CD14-positive monocyte (primary cell): ENCODE measurements at regions not wholly inside any gene's neighbourhood (a gene's known extent, or its start where the extent isn't known, plus 50 kb on each side); places are given as distances from the start of the nearest gene placed in this dataset.

ENCODE experiments used
- DNase-seq, 3 donors: peaks; one replicate each; pipeline ENCODE4 v3.0.0-alpha.2; 2011 to 2022
- H2AFZ ChIP-seq: 2 replicates; pipeline ENCODE4 v1.6.0; 2012; ENCODE audit warnings: mild to moderate bottlenecking, low read depth, low read length, inconsistent platforms; ENCODE audit not compliant: insufficient read depth, poor library complexity, severe bottlenecking
- H3K27ac ChIP-seq, 2 donors: 1 replicate in 1 of 2; 2 replicates in 1 of 2; pipeline ENCODE4 v1.5.1; 2012 to 2013; ENCODE audit warnings: low read length in 2 of 2, control low read depth in 1 of 2, inconsistent platforms in 1 of 2, low read depth in 1 of 2, mild to moderate bottlenecking in 1 of 2
- H3K27me3 ChIP-seq, 2 donors: one replicate each; pipeline versions ENCODE4 v1.6.0 to v1.6.1; 2011 to 2013; ENCODE audit warnings: low read length in 2 of 2; ENCODE audit not compliant: control insufficient read depth in 2 of 2, insufficient read depth in 2 of 2
- H3K36me3 ChIP-seq, 2 donors: replicated peaks in 1 of 2; 1 replicate in 1 of 2; 2 replicates in 1 of 2; pipeline versions ENCODE4 v1.5.1 to v1.6.1; 2012 to 2013; ENCODE audit warnings: low read length in 2 of 2, control low read depth in 1 of 2, inconsistent platforms in 1 of 2, mild to moderate bottlenecking in 1 of 2; ENCODE audit not compliant: insufficient read depth in 2 of 2, control insufficient read depth in 1 of 2
- H3K4me1 ChIP-seq, 2 donors: 1 replicate in 1 of 2; 2 replicates in 1 of 2; pipeline versions ENCODE4 v1.5.1 to v1.6.1; 2012 to 2013; ENCODE audit warnings: low read length in 2 of 2, control low read depth in 1 of 2, inconsistent platforms in 1 of 2, mild to moderate bottlenecking in 1 of 2, moderate library complexity in 1 of 2; ENCODE audit not compliant: insufficient read depth in 2 of 2, control insufficient read depth in 1 of 2
- H3K4me2 ChIP-seq: replicated peaks from 2 replicates; pipeline ENCODE3; 2012; ENCODE audit warnings: low read length, moderate library complexity, mild to moderate bottlenecking; ENCODE audit not compliant: poor library complexity, severe bottlenecking; ENCODE audit errors: extremely low read depth
- H3K4me3 ChIP-seq, 3 experiments: fragments of 200-600 bp in 1 of 3; sonication (generic) in 1 of 3; replicated peaks in 1 of 3; 1 replicate in 2 of 3; 2 replicates in 1 of 3; pipeline ENCODE4 v1.5.1; 2011 to 2013; ENCODE audit warnings: low read length in 3 of 3, mild to moderate bottlenecking in 3 of 3, control low read depth in 2 of 3, low read depth in 2 of 3, inconsistent platforms in 1 of 3, moderate library complexity in 1 of 3
- H3K79me2 ChIP-seq: 2 replicates; pipeline ENCODE4 v1.6.0; 2012; ENCODE audit warnings: mild to moderate bottlenecking, control low read depth, inconsistent platforms, low read length, moderate library complexity; ENCODE audit not compliant: insufficient read depth
- H3K9ac ChIP-seq: 2 replicates; pipeline ENCODE4 v1.6.0; 2017; ENCODE audit warnings: low read length, mild to moderate bottlenecking; ENCODE audit not compliant: insufficient read depth, poor library complexity, severe bottlenecking
- H3K9me3 ChIP-seq, 2 donors: replicated peaks in 1 of 2; 1 replicate in 1 of 2; 2 replicates in 1 of 2; pipeline versions ENCODE4 v1.5.1 to v1.6.1; 2012 to 2013; ENCODE audit warnings: low read length in 2 of 2, control low read depth in 1 of 2; ENCODE audit not compliant: control insufficient read depth in 1 of 2, insufficient read depth in 1 of 2
- H4K20me1 ChIP-seq: 2 replicates; pipeline ENCODE4 v1.6.0; 2012; ENCODE audit warnings: mild to moderate bottlenecking, low read length, control low read depth, moderate library complexity; ENCODE audit not compliant: insufficient read depth
- H3K27ac Mint-ChIP-seq, 7 donors: one replicate each; pipeline ENCODE4 v1.8.0; 2020; ENCODE audit warnings: mild to moderate bottlenecking in 7 of 7, mixed read lengths in 7 of 7, moderate library complexity in 6 of 7, inconsistent platforms in 2 of 7
- H3K27me3 Mint-ChIP-seq, 3 donors: one replicate each; pipeline ENCODE4 v1.8.0; 2021 to 2022; ENCODE audit warnings: low read depth in 3 of 3, mild to moderate bottlenecking in 3 of 3, mixed read lengths in 3 of 3, moderate library complexity in 3 of 3, inconsistent platforms in 1 of 3
- H3K36me3 Mint-ChIP-seq, 2 donors: one replicate each; pipeline ENCODE4 v1.8.0; 2020; ENCODE audit warnings: mixed read lengths in 2 of 2, inconsistent platforms in 1 of 2, mild to moderate bottlenecking in 1 of 2
- H3K4me1 Mint-ChIP-seq: one replicate; pipeline ENCODE4 v1.8.0; 2020; ENCODE audit warnings: mild to moderate bottlenecking, mixed read lengths
- H3K4me3 Mint-ChIP-seq, 2 donors: one replicate each; pipeline ENCODE4 v1.8.0; 2020; ENCODE audit warnings: mild to moderate bottlenecking in 2 of 2, mixed read lengths in 2 of 2, moderate library complexity in 1 of 2
- H3K9me3 Mint-ChIP-seq, 7 donors: one replicate each; pipeline ENCODE4 v1.8.0; 2020 to 2022; ENCODE audit warnings: mixed read lengths in 7 of 7, mild to moderate bottlenecking in 6 of 7, moderate library complexity in 6 of 7, inconsistent platforms in 2 of 7
- CTCF ChIP-seq: fragments of 200-600 bp; IDR thresholded peaks from one replicate; pipeline ENCODE4 v1.8.0; 2022; ENCODE audit warnings: antibody characterized with exemption, mild to moderate bottlenecking
- WGBS: methylation state at CpG from one replicate; pipeline ENCODE4 v1.1.5; 2013; ENCODE audit warnings: missing lambda C conversion rate; ENCODE audit not compliant: insufficient coverage; 5-methylcytosine and 5-hydroxymethylcytosine counted together
- intact Hi-C, 2 donors: fragments of 100-400 bp; cut with micrococcal nuclease; formaldehyde crosslinking; loops; one replicate each; pipeline versions ENCODE4 v1.15.0 to v1.15.1; 2023

GRCh38 chr6:169161572-169162167 lies 92.0 kb downstream of the THBS2 start:
- Histone ChIP-seq H3K4me2 (no peak overlapping the region), H4K20me1 (no peaks in the 10 kb centered on the region), H3K36me3 (no peaks in the 10 kb centered on the region), H3K9ac (no peak overlapping the region), H3K4me3 (no peak overlapping the region), H3K4me1 (no peaks in the 10 kb centered on the region), H3K27ac (no peak overlapping the region), H3K79me2 (no peaks in the 10 kb centered on the region), H3K27me3 (no peaks in the 10 kb centered on the region), H2AFZ (no peak overlapping the region), H3K9me3 (no peaks in the 10 kb centered on the region)
- H3K36me3 Mint-ChIP-seq, result no peaks in the 10 kb centered on the region
- WGBS, result 95% methylated on average over 11 of the region's 13 CpGs
- no peak for DNase-seq
- no peak for TF ChIP-seq CTCF
- intact Hi-C loops, result no loop called here
- H3K27me3 Mint-ChIP-seq, result peaks cover 0 to 5% (median 1%) of the 10 kb centered on the region in 3 donors
- no peak overlapping the region for H3K27ac Mint-ChIP-seq
- no peak overlapping the region for H3K4me3 Mint-ChIP-seq
- peaks cover 0 to 3% (median 0%) of the 10 kb centered on the region in 7 donors for H3K9me3 Mint-ChIP-seq
- peaks cover 19% of the 10 kb centered on the region for H3K4me1 Mint-ChIP-seq

- Mint-ChIP-seq H3K36me3 (no peaks in the 10 kb centered on the region), H3K9me3 (peaks cover 0 to 3% (median 0%) of the 10 kb centered on the region in 7 donors)
- 46% methylated on average over 14 of the region's 15 CpGs for WGBS
Measured at GRCh38 chr6:169160855-169161560, 92.6 kb downstream of the THBS2 start.

More at GRCh38 chr6:169160855-169161560, 92.6 kb downstream of the THBS2 start:
- Histone ChIP-seq H3K4me2 (no peak overlapping the region), H3K4me3 (no peak overlapping the region), H3K36me3 (no peaks in the 10 kb centered on the region), H3K9ac (no peak overlapping the region), H3K27me3 (no peaks in the 10 kb centered on the region), H4K20me1 (no peaks in the 10 kb centered on the region), H3K4me1 (no peaks in the 10 kb centered on the region), H3K9me3 (no peaks in the 10 kb centered on the region), H3K27ac (no peak overlapping the region), H3K79me2 (no peaks in the 10 kb centered on the region), H2AFZ (no peak overlapping the region)
- DNase-seq, result peak in 2 of 3 donors; percentile 23 to 41
- H3K27ac Mint-ChIP-seq, result no peak overlapping the region
- intact Hi-C loops, result no loop called here
- peaks cover 19% of the 10 kb centered on the region for H3K4me1 Mint-ChIP-seq
- no peak overlapping the region for H3K4me3 Mint-ChIP-seq
- peaks cover 0 to 5% (median 1%) of the 10 kb centered on the region in 3 donors for H3K27me3 Mint-ChIP-seq
- TF ChIP-seq CTCF, result no peak
